GM12801 (cell line): ENCODE measurements at regions not wholly inside any gene's neighbourhood (a gene's known extent, or its start where the extent isn't known, plus 50 kb on each side); places are given as distances from the start of the nearest gene placed in this dataset.

ENCODE experiments used
- CTCF ChIP-seq: IDR thresholded peaks from one replicate; pipeline ENCODE4 v1.5.1; 2011; ENCODE audit warnings: control low read depth; ENCODE audit not compliant: insufficient read length; ENCODE audit errors: extremely low read depth

GRCh38 chr5:61771808-61772207, 439.8 kb downstream of the ZSWIM6 start:
- TF ChIP-seq CTCF = no peak

- no peak for TF ChIP-seq CTCF
These were observed 443.8 kb downstream of the ZSWIM6 start for GRCh38 chr5:61775901-61776300.

GRCh38 chr5:61777292-61777691, 445.2 kb downstream of the ZSWIM6 start:
- no peak for TF ChIP-seq CTCF

- TF ChIP-seq CTCF = no peak
These were observed 447.7 kb downstream of the ZSWIM6 start for GRCh38 chr5:61779743-61780142.

- no peak for TF ChIP-seq CTCF
These were observed 451.4 kb downstream of the ZSWIM6 start for GRCh38 chr5:61783481-61783880.

GRCh38 chr5:61784341-61784740, 452.3 kb downstream of the ZSWIM6 start:
- TF ChIP-seq CTCF = no peak

- TF ChIP-seq CTCF = no peak
These were observed 456.5 kb downstream of the ZSWIM6 start for GRCh38 chr5:61788548-61788947.

- no peak for TF ChIP-seq CTCF
These were observed 457.9 kb downstream of the ZSWIM6 start for GRCh38 chr5:61790007-61790406.
